ENCODE measurements at regions not wholly inside any gene's neighbourhood (a gene's known extent, or its start where the extent isn't known, plus 50 kb on each side); places are given as distances from the start of the nearest gene placed in this dataset.

GRCh38 chr22:25366876-25367466 lies 147.5 kb downstream of the CRYBB2 start:
- DNase-seq (ENCODE audit: low read depth) = no peak

- no peak for DNase-seq (ENCODE audit: low read depth)
Measured at GRCh38 chr22:25367756-25368155, 148.3 kb downstream of the CRYBB2 start.

GRCh38 chr22:25368271-25368670 lies 148.8 kb downstream of the CRYBB2 start:
- no peak for DNase-seq (ENCODE audit: low read depth)

- no peak for DNase-seq (ENCODE audit: low read depth)
Measured at GRCh38 chr22:25369041-25369440, 149.6 kb downstream of the CRYBB2 start.

GRCh38 chr22:25370322-25370721 lies 150.9 kb downstream of the CRYBB2 start:
- DNase-seq (ENCODE audit: low read depth) = no peak

- DNase-seq (ENCODE audit: low read depth) = no peak
Measured at GRCh38 chr22:25372000-25372595, 152.7 kb downstream of the CRYBB2 start.

- no peak for DNase-seq (ENCODE audit: low read depth)
Measured at GRCh38 chr22:25373961-25374360, 154.5 kb downstream of the CRYBB2 start.

- no peak for DNase-seq (ENCODE audit: low read depth)
Measured at GRCh38 chr22:25374869-25375268, 155.4 kb downstream of the CRYBB2 start.

GRCh38 chr22:25375683-25376082 lies 156.2 kb downstream of the CRYBB2 start:
- DNase-seq (ENCODE audit: low read depth) = no peak

- no peak for DNase-seq (ENCODE audit: low read depth)
Measured at GRCh38 chr22:25377699-25378098, 158.3 kb downstream of the CRYBB2 start.

GRCh38 chr22:25380122-25380747 lies 160.8 kb downstream of the CRYBB2 start:
- no peak for DNase-seq (ENCODE audit: low read depth)

- DNase-seq (ENCODE audit: low read depth) = no peak
Measured at GRCh38 chr22:25382762-25383161, 163.3 kb downstream of the CRYBB2 start.

GRCh38 chr22:25383278-25383820 lies 163.9 kb downstream of the CRYBB2 start:
- DNase-seq (ENCODE audit: low read depth) = no peak

GRCh38 chr22:25383892-25384291 lies 164.5 kb downstream of the CRYBB2 start:
- DNase-seq (ENCODE audit: low read depth) = no peak

- DNase-seq (ENCODE audit: low read depth) = no peak
Measured at GRCh38 chr22:25386538-25386884, 167.1 kb downstream of the CRYBB2 start.

- DNase-seq (ENCODE audit: low read depth) = no peak
Measured at GRCh38 chr22:25388415-25388814, 169.0 kb downstream of the CRYBB2 start.

GRCh38 chr22:25388866-25389540 lies 169.6 kb downstream of the CRYBB2 start:
- no peak for DNase-seq (ENCODE audit: low read depth)

- DNase-seq (ENCODE audit: low read depth) = no peak
Measured at GRCh38 chr22:25389541-25389919, 170.1 kb downstream of the CRYBB2 start.

GRCh38 chr22:25390297-25391240 lies 171.1 kb downstream of the CRYBB2 start:
- DNase-seq (ENCODE audit: low read depth) = no peak

- DNase-seq (ENCODE audit: low read depth) = no peak
Measured at GRCh38 chr22:25392584-25392983, 171.9 kb upstream of the GRK3 start.

GRCh38 chr22:25393121-25393805 lies 171.2 kb upstream of the GRK3 start:
- no peak for DNase-seq (ENCODE audit: low read depth)
